Endothelial cell of umbilical vein (primary cell): ENCODE measurements at regions not wholly inside any gene's neighbourhood (a gene's known extent, or its start where the extent isn't known, plus 50 kb on each side); places are given as distances from the start of the nearest gene placed in this dataset.

Experiments used
- BruUV-seq: library from RNA; stranded (reverse); fragments of 400-500 nt; replicated peaks from 2 replicates; lab custom pipeline; 2021; lab: Mats Ljungman, UMichigan
- CTCF ChIA-PET: fragments of 300-600, 350-600 bp; sonication (Branson Sonifier 250); formaldehyde crosslinking; loops from one replicate; lab custom pipeline; 2021; ENCODE audit warnings: antibody characterized with exemption, inconsistent platforms; lab: Charles Lee
- POLR2A ChIA-PET: fragments of 300-600, 350-600 bp; sonication (Branson Sonifier 250); formaldehyde crosslinking; loops from one replicate; lab custom pipeline; 2021; ENCODE audit warnings: antibody characterized with exemption, inconsistent platforms; lab: Charles Lee
- DNase-seq: peaks from one replicate; pipeline ENCODE4 v3.0.0-alpha.2; 2011; ENCODE audit warnings: low read depth, low spot score
- FAIRE-seq: peaks from 2 replicates; lab custom pipeline; 2011; peaks lifted over from hg19 to GRCh38; lab: Jason Lieb, UNC
- H2AFZ ChIP-seq: 2 replicates; pipeline ENCODE4 v1.6.0; 2012; ENCODE audit warnings: low read depth, low read length, control low read depth, inconsistent platforms
- H3K27ac ChIP-seq: 2 replicates; pipeline ENCODE4 v1.5.1; 2011; ENCODE audit warnings: low read depth, mild to moderate bottlenecking, control low read depth, low read length, moderate library complexity; ENCODE audit not compliant: insufficient read depth
- H3K27me3 ChIP-seq, 2 experiments: 2 replicates each; pipeline versions ENCODE4 v1.6.0 to v1.6.1; 2011; ENCODE audit warnings: low read length in 2 of 2, mixed read lengths in 1 of 2; ENCODE audit not compliant: control insufficient read depth in 2 of 2, insufficient read depth in 2 of 2
- H3K36me3 ChIP-seq, 2 experiments: 2 replicates in 1 of 2; 3 replicates in 1 of 2; pipeline ENCODE4 v1.5.1; 2011; ENCODE audit warnings: low read length in 2 of 2, mild to moderate bottlenecking in 1 of 2, moderate library complexity in 1 of 2; ENCODE audit not compliant: control insufficient read depth in 2 of 2, insufficient read depth in 2 of 2; ENCODE audit errors: extremely low read depth in 1 of 2
- H3K4me1 ChIP-seq: 3 replicates; pipeline ENCODE4 v1.5.1; 2011; ENCODE audit warnings: mild to moderate bottlenecking, low read length; ENCODE audit not compliant: control insufficient read depth, insufficient read depth; ENCODE audit errors: extremely low read depth
- H3K4me2 ChIP-seq: 2 replicates; pipeline ENCODE4 v1.6.1; 2011; ENCODE audit warnings: low read length, control low read depth, mixed read lengths; ENCODE audit not compliant: insufficient read depth
- H3K4me3 ChIP-seq, 3 experiments: fragments of 200-600 bp in 1 of 3; sonication (generic), shearing (Covaris generic) in 1 of 3; replicated peaks in 1 of 3; 2 replicates each; pipeline ENCODE4 v1.5.1; 2011 to 2016; ENCODE audit warnings: control low read depth in 3 of 3, low read length in 3 of 3, mild to moderate bottlenecking in 2 of 3, inconsistent platforms in 1 of 3, low read depth in 1 of 3, moderate library complexity in 1 of 3; ENCODE audit not compliant: insufficient read depth in 1 of 3
- H3K79me2 ChIP-seq: 2 replicates; pipeline ENCODE4 v1.6.0; 2012; ENCODE audit warnings: low read length, inconsistent platforms; ENCODE audit not compliant: control insufficient read depth, insufficient read depth
- H3K9ac ChIP-seq: replicated peaks from 2 replicates; pipeline ENCODE3; 2011; ENCODE audit warnings: low read length, control low read depth; ENCODE audit not compliant: insufficient read depth; ENCODE audit errors: extremely low read depth
- H3K9me1 ChIP-seq: replicated peaks from 3 replicates; pipeline ENCODE4 v1.6.0; 2011; ENCODE audit warnings: mild to moderate bottlenecking, low read length; ENCODE audit not compliant: control insufficient read depth, insufficient read depth; ENCODE audit errors: extremely low read depth
- H3K9me3 ChIP-seq: replicated peaks from 2 replicates; pipeline ENCODE4 v1.5.1; 2012; ENCODE audit warnings: low read length, inconsistent platforms; ENCODE audit not compliant: control insufficient read depth, insufficient read depth
- H4K20me1 ChIP-seq: replicated peaks from 2 replicates; pipeline ENCODE3; 2011; ENCODE audit warnings: mild to moderate bottlenecking, low read length; ENCODE audit not compliant: control insufficient read depth, insufficient read depth; ENCODE audit errors: extremely low read depth
- EZH2 ChIP-seq: IDR thresholded peaks from 2 replicates; pipeline ENCODE4 v1.6.1; 2012; ENCODE audit warnings: borderline replicate concordance, low read depth, mild to moderate bottlenecking, moderate library complexity, low read length, inconsistent platforms; ENCODE audit not compliant: severe bottlenecking
- FOS ChIP-seq: IDR thresholded peaks from 2 replicates; pipeline ENCODE4 v1.6.1; 2011; ENCODE audit warnings: mild to moderate bottlenecking, low read length, moderate library complexity, borderline replicate concordance; ENCODE audit not compliant: insufficient read depth
- GATA2 ChIP-seq: IDR thresholded peaks from 2 replicates; pipeline ENCODE4 v1.7.0; 2011; ENCODE audit warnings: low read depth, mild to moderate bottlenecking, moderate library complexity, mixed read lengths, low read length; ENCODE audit not compliant: insufficient read length, insufficient read depth
- MYC ChIP-seq: IDR thresholded peaks from one replicate; pipeline ENCODE4 v1.6.1; 2011; ENCODE audit warnings: mild to moderate bottlenecking, low read depth, low read length
- POLR2A ChIP-seq: IDR thresholded peaks from 2 replicates; pipeline ENCODE4 v1.6.1; 2012; ENCODE audit warnings: low read depth, mild to moderate bottlenecking, control low read depth, low read length
- POLR2AphosphoS5 ChIP-seq: IDR thresholded peaks from 2 replicates; pipeline ENCODE4 v1.6.1; 2012; ENCODE audit warnings: low read depth, mild to moderate bottlenecking, control low read depth, low read length, moderate library complexity; ENCODE audit not compliant: insufficient read depth
- dilution Hi-C: fragments of 300-500 bp; cut with MboI; formaldehyde crosslinking; loops from one replicate; pipeline ENCODE4 v1.15.0; 2019; ENCODE audit warnings: low sequenced_read_pairs; ENCODE audit not compliant: extremely low pct_ligation_motif_present
- intact Hi-C: fragments of 100-400 bp; cut with micrococcal nuclease; formaldehyde crosslinking; loops from one replicate; pipeline ENCODE4 v1.10.0; 2022
- TF ChIP-seq, protein P1 (sequence below), 2 donors: IDR thresholded peaks; 1 replicate in 1 of 2; 2 replicates in 1 of 2; pipeline ENCODE4 v1.5.1; 2011; ENCODE audit warnings: low read length in 2 of 2, mild to moderate bottlenecking in 2 of 2, moderate library complexity in 2 of 2, control low read depth in 1 of 2, inconsistent platforms in 1 of 2, low read depth in 1 of 2; ENCODE audit not compliant: insufficient read depth in 1 of 2; ENCODE audit errors: extremely low read depth in 1 of 2

DNA sequence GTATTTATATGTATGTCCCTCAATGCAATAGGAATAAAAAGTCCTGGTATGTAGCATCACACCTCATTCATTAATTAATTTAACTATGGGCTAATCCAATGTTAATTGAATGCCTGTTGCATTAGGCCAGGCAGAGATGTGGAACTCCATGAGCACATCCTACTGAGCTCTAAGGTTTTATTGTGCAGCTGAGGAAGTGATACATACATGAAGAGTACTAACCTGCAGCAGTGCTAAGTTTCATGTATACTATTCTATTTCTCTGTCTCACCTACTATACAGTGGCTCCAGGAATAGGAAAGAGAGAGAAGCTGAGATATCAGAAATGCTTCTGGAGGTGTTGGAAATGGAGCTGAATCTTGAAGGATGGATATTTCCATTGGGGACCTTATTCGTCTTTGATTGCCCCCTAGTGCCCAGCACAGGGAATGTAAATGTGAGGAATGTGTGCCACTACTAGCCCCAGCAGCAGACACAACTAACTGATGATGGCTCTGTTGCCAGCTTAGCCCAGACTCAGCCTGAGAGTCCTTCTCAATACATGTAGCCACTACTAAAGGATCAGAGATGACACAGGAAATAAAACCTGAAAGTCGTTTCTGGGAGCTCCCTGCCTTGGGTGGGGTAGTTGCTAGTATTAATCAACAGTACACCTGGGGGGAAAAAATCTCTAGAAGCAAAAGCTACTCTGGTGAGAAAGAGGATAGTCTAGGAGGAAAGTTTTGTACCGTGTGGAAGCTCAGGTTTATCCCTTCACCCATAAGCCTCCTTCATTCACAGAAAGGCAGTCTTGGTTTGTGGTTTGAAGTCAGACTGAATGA is 173.3 kb upstream of the FOXD3 start:
- TF ChIP-seq EZH2 (no peak), GATA2 (no peak), FOS (no peak), MYC (no peak), POLR2AphosphoS5 (no peak), POLR2A (no peak)
- TF ChIP-seq, protein P1, sequence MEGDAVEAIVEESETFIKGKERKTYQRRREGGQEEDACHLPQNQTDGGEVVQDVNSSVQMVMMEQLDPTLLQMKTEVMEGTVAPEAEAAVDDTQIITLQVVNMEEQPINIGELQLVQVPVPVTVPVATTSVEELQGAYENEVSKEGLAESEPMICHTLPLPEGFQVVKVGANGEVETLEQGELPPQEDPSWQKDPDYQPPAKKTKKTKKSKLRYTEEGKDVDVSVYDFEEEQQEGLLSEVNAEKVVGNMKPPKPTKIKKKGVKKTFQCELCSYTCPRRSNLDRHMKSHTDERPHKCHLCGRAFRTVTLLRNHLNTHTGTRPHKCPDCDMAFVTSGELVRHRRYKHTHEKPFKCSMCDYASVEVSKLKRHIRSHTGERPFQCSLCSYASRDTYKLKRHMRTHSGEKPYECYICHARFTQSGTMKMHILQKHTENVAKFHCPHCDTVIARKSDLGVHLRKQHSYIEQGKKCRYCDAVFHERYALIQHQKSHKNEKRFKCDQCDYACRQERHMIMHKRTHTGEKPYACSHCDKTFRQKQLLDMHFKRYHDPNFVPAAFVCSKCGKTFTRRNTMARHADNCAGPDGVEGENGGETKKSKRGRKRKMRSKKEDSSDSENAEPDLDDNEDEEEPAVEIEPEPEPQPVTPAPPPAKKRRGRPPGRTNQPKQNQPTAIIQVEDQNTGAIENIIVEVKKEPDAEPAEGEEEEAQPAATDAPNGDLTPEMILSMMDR (IDR thresholded peaks at IDR 0.05; ENCODE audit: extremely low read depth in 1 of 2, insufficient read depth in 1 of 2, low read depth in 1 of 2, low read length in 2 of 2) = peak; percentile 65 to 66
- POLR2A ChIA-PET = interaction anchor here (0.6 kb wide), 1 partner anchor 28 kb away, joined by 3 read pairs; no protein-coding TSS in a partner anchor
- no peak overlapping the region for H3K4me2 ChIP-seq
- FAIRE-seq (peak; percentile 77), DNase-seq (peak; percentile 40)
- no peaks in the 10 kb centered on the region for H4K20me1 ChIP-seq
- no peaks in the 10 kb centered on the region for H3K36me3 ChIP-seq
- no peak overlapping the region for H2AFZ ChIP-seq
- no peak overlapping the region for H3K27ac ChIP-seq
- CTCF ChIA-PET = interaction anchor here (0.6 to 5.2 kb wide), 53 partner anchors 8 to 1098 kb away, joined by 3 to 98 read pairs (median 5); no protein-coding TSS in a partner anchor
- BruUV-seq = no TSS peak
- H3K4me1 ChIP-seq = no peaks in the 10 kb centered on the region
- no peaks in the 10 kb centered on the region for H3K9me1 ChIP-seq
- H3K9ac ChIP-seq = no peak overlapping the region
- H3K9me3 ChIP-seq = no peaks in the 10 kb centered on the region
- dilution Hi-C loops = no loop called here
- H3K27me3 ChIP-seq = peaks cover 6 to 8% of the 10 kb centered on the region in 2 experiments
- intact Hi-C loops = loop anchor here (1.0 kb wide), 6 partner anchors 86 to 389 kb away; no protein-coding TSS in a partner anchor
- no peak overlapping the region for H3K4me3 ChIP-seq
- H3K79me2 ChIP-seq = no peaks in the 10 kb centered on the region
